ENCODE measurements at regions not wholly inside any gene's neighbourhood (a gene's known extent, or its start where the extent isn't known, plus 50 kb on each side); places are given as distances from the start of the nearest gene placed in this dataset.

DNA sequence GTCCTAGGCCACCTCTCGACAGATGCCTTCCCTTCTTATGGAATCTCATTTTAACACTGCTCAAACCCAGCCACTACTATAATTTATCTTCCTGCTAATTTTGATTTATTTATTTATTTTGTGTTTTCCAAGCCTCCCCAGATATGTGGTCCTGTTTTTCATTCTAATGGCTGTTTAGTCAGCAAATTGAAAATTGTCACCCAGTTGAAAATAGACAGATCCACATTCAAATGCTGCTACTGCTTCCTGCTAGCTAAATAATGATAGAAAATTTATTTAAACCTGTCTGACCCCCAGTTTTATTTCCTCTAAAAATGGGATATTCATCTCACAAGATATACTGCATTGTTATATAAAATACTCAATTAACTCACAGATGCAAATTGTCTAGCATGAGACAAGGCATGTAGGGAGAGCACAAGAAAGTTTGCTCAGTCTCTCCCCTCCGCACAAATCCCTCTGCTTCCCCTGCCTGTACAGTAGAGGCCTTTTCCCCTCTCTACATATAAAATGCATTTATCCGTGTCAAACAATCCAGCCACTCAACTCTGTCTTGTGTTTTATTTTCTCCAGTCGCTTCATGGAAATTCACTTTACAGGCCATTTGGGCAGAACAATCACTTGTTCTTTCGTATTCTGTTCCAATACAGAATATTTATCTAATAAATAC, 389.9 kb downstream of the SOX11 start:
- TF ChIP-seq, protein P1, sequence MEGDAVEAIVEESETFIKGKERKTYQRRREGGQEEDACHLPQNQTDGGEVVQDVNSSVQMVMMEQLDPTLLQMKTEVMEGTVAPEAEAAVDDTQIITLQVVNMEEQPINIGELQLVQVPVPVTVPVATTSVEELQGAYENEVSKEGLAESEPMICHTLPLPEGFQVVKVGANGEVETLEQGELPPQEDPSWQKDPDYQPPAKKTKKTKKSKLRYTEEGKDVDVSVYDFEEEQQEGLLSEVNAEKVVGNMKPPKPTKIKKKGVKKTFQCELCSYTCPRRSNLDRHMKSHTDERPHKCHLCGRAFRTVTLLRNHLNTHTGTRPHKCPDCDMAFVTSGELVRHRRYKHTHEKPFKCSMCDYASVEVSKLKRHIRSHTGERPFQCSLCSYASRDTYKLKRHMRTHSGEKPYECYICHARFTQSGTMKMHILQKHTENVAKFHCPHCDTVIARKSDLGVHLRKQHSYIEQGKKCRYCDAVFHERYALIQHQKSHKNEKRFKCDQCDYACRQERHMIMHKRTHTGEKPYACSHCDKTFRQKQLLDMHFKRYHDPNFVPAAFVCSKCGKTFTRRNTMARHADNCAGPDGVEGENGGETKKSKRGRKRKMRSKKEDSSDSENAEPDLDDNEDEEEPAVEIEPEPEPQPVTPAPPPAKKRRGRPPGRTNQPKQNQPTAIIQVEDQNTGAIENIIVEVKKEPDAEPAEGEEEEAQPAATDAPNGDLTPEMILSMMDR (optimal IDR thresholded peaks at IDR 0.05 in 1 of 3, IDR thresholded peaks at IDR 0.05 in 1 of 3, conservative IDR thresholded peaks at IDR 0.05 in 1 of 3; ENCODE audit: extremely low read depth in 1 of 3, insufficient read depth in 2 of 3, low read length in 3 of 3) = no peak
- no peak for TF ChIP-seq EZH2 (IDR thresholded peaks at IDR 0.05; ENCODE audit: low read length)
